ENCODE measurements at regions not wholly inside any gene's neighbourhood (a gene's known extent, or its start where the extent isn't known, plus 50 kb on each side); places are given as distances from the start of the nearest gene placed in this dataset.

DNA sequence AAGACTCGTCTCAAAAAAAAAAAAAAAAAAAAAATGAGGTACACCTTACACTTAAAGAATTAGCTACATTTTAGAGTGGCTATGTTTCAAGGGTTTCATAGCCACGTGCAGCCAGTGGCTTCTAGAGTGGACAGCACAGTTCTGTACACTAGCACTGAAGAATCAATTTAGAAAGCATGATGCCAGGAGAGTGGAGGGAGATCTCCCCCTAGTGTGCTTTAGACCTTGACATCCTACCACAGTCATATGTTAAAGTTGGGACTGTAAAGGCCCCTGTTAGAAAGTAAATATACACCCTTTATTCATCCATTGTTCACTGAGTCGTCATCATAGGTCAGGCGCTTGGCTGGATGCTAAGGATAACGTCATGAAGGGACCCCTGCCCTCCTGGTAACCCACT, 179.4 kb downstream of the QDPR start:
- no peaks in the 10 kb centered on the region for H3K27me3 ChIP-seq (ENCODE audit: insufficient read depth)
- no peaks in the 10 kb centered on the region for H3K36me3 ChIP-seq (ENCODE audit: insufficient read depth)
- H4K20me1 ChIP-seq (replicated peaks; ENCODE audit: insufficient read depth) = no peaks in the 10 kb centered on the region
- no peak for ATAC-seq
- TF ChIP-seq EZH2 (IDR thresholded peaks at IDR 0.05; ENCODE audit: low read depth, unreplicated experiment) = no peak
- no peak for TF ChIP-seq EZH2phosphoT487 (IDR thresholded peaks at IDR 0.05; ENCODE audit: unreplicated experiment)
- no peak for TF ChIP-seq ZNF114 (CRISPR knock-in tag; IDR thresholded peaks at IDR 0.05)
- TF ChIP-seq ZNF331 (CRISPR knock-in tag; IDR thresholded peaks at IDR 0.05; ENCODE audit: low read depth) = no peak
- no peak for TF ChIP-seq JUNB (IDR thresholded peaks at IDR 0.05; ENCODE audit: unreplicated experiment)
- TF ChIP-seq, protein P1, sequence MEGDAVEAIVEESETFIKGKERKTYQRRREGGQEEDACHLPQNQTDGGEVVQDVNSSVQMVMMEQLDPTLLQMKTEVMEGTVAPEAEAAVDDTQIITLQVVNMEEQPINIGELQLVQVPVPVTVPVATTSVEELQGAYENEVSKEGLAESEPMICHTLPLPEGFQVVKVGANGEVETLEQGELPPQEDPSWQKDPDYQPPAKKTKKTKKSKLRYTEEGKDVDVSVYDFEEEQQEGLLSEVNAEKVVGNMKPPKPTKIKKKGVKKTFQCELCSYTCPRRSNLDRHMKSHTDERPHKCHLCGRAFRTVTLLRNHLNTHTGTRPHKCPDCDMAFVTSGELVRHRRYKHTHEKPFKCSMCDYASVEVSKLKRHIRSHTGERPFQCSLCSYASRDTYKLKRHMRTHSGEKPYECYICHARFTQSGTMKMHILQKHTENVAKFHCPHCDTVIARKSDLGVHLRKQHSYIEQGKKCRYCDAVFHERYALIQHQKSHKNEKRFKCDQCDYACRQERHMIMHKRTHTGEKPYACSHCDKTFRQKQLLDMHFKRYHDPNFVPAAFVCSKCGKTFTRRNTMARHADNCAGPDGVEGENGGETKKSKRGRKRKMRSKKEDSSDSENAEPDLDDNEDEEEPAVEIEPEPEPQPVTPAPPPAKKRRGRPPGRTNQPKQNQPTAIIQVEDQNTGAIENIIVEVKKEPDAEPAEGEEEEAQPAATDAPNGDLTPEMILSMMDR (conservative IDR thresholded peaks at IDR 0.05; ENCODE audit: low read depth in 2 of 2) = peak in 1 of 2 experiments; percentile 54; a peak in 2 of 4 replicates
- TF ChIP-seq CREB1 (CRISPR knock-in tag; IDR thresholded peaks at IDR 0.05; ENCODE audit: low read depth) = no peak
- TF ChIP-seq STAT1 (IDR thresholded peaks at IDR 0.05; ENCODE audit: unreplicated experiment) = no peak
- TF ChIP-seq, protein P2, sequence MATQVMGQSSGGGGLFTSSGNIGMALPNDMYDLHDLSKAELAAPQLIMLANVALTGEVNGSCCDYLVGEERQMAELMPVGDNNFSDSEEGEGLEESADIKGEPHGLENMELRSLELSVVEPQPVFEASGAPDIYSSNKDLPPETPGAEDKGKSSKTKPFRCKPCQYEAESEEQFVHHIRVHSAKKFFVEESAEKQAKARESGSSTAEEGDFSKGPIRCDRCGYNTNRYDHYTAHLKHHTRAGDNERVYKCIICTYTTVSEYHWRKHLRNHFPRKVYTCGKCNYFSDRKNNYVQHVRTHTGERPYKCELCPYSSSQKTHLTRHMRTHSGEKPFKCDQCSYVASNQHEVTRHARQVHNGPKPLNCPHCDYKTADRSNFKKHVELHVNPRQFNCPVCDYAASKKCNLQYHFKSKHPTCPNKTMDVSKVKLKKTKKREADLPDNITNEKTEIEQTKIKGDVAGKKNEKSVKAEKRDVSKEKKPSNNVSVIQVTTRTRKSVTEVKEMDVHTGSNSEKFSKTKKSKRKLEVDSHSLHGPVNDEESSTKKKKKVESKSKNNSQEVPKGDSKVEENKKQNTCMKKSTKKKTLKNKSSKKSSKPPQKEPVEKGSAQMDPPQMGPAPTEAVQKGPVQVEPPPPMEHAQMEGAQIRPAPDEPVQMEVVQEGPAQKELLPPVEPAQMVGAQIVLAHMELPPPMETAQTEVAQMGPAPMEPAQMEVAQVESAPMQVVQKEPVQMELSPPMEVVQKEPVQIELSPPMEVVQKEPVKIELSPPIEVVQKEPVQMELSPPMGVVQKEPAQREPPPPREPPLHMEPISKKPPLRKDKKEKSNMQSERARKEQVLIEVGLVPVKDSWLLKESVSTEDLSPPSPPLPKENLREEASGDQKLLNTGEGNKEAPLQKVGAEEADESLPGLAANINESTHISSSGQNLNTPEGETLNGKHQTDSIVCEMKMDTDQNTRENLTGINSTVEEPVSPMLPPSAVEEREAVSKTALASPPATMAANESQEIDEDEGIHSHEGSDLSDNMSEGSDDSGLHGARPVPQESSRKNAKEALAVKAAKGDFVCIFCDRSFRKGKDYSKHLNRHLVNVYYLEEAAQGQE (IDR thresholded peaks at IDR 0.05; ENCODE audit: unreplicated experiment) = no peak
- no peaks in the 10 kb centered on the region for H3K9me3 Mint-ChIP-seq
- H3K4me2 ChIP-seq = no peak overlapping the region
- no peak overlapping the region for H2AFZ ChIP-seq
- no peak overlapping the region for H3K27ac ChIP-seq (ENCODE audit: low read depth)
- no peaks in the 10 kb centered on the region for H3K79me2 ChIP-seq (replicated peaks; ENCODE audit: insufficient read depth)
- H3K4me3 Mint-ChIP-seq = no peak overlapping the region
- H3K4me1 Mint-ChIP-seq = peaks cover 9% of the 10 kb centered on the region
- no peaks in the 10 kb centered on the region for H3K27me3 Mint-ChIP-seq (ENCODE audit: insufficient read depth, low read depth, poor library complexity)
- no peaks in the 10 kb centered on the region for H3K36me3 Mint-ChIP-seq (ENCODE audit: low read depth)
- H3K9me2 ChIP-seq (ENCODE audit: insufficient read depth) = no peaks in the 10 kb centered on the region
- no peaks in the 10 kb centered on the region for H3F3A ChIP-seq (replicated peaks; ENCODE audit: low read depth)
- H3K27ac Mint-ChIP-seq = no peak overlapping the region
- no peak overlapping the region for H3K4me3 ChIP-seq
- DNase-seq (ENCODE audit: low spot score) = no peak
- peaks cover 10% of the 10 kb centered on the region; the same call in 1 of the 2 replicates for H3K4me1 ChIP-seq (ENCODE audit: insufficient read depth)

DNA sequence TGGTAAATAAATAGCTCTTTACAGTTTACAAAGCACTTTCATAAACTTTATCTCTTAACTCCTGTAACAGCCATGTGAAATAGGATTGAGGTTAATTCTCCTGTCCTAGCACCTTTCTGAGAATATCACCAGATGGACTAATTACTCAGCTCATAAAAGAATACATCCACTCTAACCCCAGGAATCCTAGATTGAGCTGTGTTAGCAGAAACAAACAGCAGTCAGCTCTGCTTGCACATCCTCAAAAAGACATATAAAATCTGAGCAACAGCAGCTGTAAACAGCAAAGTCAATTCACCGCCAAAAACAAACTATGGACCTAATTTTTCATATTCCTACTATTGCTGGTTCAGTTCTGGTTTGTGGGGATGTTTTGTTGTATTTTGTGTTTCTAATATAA, 182.8 kb downstream of the QDPR start:
- no peak overlapping the region; the same call in 1 of the 2 replicates for H2AFZ ChIP-seq
- no peak overlapping the region for H3K27ac ChIP-seq (ENCODE audit: low read depth)
- ATAC-seq = no peak
- H4K20me1 ChIP-seq (replicated peaks; ENCODE audit: insufficient read depth) = no peaks in the 10 kb centered on the region
- DNase-seq (ENCODE audit: low spot score) = no peak
- H3K9me2 ChIP-seq (ENCODE audit: insufficient read depth) = no peaks in the 10 kb centered on the region
- no peak overlapping the region for H3K4me3 ChIP-seq
- no peaks in the 10 kb centered on the region for H3K79me2 ChIP-seq (replicated peaks; ENCODE audit: insufficient read depth)
- H3K4me2 ChIP-seq = no peak overlapping the region
- H3K27me3 ChIP-seq (ENCODE audit: insufficient read depth) = no peaks in the 10 kb centered on the region
- peaks cover 12% of the 10 kb centered on the region; the same call in 2 of the 3 replicates for H3K4me1 Mint-ChIP-seq
- H3K36me3 ChIP-seq (ENCODE audit: insufficient read depth) = no peaks in the 10 kb centered on the region
- no peak overlapping the region for H3K4me3 Mint-ChIP-seq
- H3K4me1 ChIP-seq (ENCODE audit: insufficient read depth) = peaks cover 10% of the 10 kb centered on the region
- no peak overlapping the region for H3K27ac Mint-ChIP-seq
- H3K9me3 Mint-ChIP-seq = no peaks in the 10 kb centered on the region
- H3K27me3 Mint-ChIP-seq (ENCODE audit: insufficient read depth, low read depth, poor library complexity) = no peaks in the 10 kb centered on the region
- no peaks in the 10 kb centered on the region for H3K36me3 Mint-ChIP-seq (ENCODE audit: low read depth)
- no peaks in the 10 kb centered on the region for H3F3A ChIP-seq (replicated peaks; ENCODE audit: low read depth)
- TF ChIP-seq, protein P2 (IDR thresholded peaks at IDR 0.05; ENCODE audit: unreplicated experiment) = no peak
- TF ChIP-seq STAT1 (IDR thresholded peaks at IDR 0.05; ENCODE audit: unreplicated experiment) (no peak), NANOG (IDR thresholded peaks at IDR 0.05; ENCODE audit: borderline replicate concordance) (no peak), EZH2 (IDR thresholded peaks at IDR 0.05; ENCODE audit: low read depth, unreplicated experiment) (no peak), CREB1 (CRISPR knock-in tag; IDR thresholded peaks at IDR 0.05; ENCODE audit: low read depth) (no peak)
- TF ChIP-seq, protein P3, sequence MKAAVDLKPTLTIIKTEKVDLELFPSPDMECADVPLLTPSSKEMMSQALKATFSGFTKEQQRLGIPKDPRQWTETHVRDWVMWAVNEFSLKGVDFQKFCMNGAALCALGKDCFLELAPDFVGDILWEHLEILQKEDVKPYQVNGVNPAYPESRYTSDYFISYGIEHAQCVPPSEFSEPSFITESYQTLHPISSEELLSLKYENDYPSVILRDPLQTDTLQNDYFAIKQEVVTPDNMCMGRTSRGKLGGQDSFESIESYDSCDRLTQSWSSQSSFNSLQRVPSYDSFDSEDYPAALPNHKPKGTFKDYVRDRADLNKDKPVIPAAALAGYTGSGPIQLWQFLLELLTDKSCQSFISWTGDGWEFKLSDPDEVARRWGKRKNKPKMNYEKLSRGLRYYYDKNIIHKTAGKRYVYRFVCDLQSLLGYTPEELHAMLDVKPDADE (IDR thresholded peaks at IDR 0.05) = no peak

Measured in GM23338 (cell line).